Renal pelvis (tissue), 1 donor: ENCODE measurements at regions not wholly inside any gene's neighbourhood (a gene's known extent, or its start where the extent isn't known, plus 50 kb on each side); places are given as distances from the start of the nearest gene placed in this dataset.

Experiments
- DNase-seq: peaks from one replicate; pipeline ENCODE4 v3.0.0-alpha.2; 2013

DNA sequence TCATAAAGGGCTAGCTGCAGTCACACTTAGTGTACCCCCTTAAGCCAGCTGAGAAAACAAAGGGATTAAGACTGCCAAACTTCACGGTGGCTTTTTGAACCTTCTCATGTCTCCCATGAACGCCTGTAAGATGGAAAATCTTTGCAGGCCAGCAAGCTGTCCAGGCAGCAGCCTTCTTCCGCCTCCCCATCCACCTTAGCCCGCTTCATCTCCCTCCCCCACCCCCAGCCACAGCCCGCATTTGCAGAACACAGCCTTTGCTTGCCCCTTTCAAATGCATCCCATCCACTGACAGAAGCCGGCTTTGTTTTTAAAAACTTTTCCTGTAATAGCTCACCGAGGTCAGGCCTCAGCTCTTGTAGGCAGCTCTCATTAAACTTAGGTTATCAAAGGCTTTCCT, 113.8 kb upstream of the FAM9B start:
- peak; percentile 43 for DNase-seq

GRCh38 chrX:9148615-9149399, 114.9 kb upstream of the FAM9B start:
- DNase-seq: no peak

DNA sequence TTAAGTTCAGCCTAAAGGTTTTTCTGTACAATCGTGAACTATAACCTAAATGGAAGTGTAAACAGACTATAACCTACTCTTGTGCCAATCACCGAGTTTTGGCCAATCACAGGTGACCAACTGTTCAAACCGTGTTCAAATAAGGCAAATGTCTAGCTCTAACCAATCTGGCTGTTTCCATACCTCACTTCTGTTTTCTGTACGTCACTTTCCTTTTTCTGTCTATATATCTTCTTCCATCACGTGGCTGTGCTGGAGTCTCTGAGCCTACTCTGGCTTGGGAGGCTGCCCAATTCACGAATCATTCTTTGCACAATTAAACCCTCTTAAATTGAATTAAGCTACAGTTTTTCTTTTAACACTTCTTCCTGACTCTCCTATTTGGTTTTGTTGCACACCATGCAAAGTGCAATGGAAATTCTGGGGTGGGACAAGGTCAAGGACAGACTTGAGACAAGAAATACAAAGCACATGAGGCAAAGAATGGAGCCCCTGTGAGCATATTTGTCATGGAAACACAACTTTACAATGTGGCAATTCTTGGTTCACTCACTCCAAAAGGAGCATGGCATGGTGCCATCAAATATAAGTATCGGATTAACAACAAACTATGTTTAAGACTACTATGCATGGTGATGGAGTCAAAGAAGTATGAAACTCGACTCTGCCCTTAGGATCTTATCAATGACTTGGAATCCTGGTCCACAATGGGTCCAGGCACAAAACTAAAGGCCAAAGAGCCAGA, 115.7 kb upstream of the FAM9B start:
- DNase-seq: no peak

GRCh38 chrX:9151772-9152307, 117.9 kb upstream of the FAM9B start:
- no peak for DNase-seq

- no peak for DNase-seq
Measured at GRCh38 chrX:9153300-9153699, 119.4 kb upstream of the FAM9B start.

- DNase-seq: no peak
Measured at GRCh38 chrX:9158611-9159010, 124.7 kb upstream of the FAM9B start.

DNA sequence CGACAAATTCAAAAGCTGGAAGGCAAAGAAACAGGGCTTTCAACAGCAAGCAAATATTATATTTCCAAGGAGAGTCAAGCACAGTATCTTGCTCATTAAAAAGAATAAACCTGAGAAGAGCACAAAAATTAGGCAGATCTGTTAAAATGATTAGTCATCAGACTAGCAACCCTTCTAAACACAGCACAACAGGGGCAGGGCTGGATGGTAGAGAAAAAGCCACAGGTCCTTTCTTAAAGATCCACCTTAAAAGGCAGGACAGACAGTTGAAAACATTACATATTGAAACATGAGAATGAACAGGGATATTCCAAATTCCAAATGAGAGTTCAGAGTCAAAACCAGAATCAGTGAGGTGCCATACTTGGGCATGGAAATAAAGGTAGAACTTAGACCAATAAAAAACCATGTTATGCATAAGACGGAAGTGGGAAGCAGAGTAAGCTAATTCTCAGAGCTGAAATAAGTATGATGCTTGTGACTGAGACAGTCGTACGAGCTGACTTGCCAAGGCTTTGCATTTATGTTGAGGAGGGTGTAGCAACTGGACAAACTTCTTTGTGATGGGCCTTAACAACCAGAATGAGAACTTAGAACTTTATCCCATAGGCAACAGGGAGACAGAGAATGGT, 126.9 kb upstream of the FAM9B start:
- DNase-seq: no peak

- no peak for DNase-seq
Measured at GRCh38 chrX:9162698-9163097, 128.8 kb upstream of the FAM9B start.

GRCh38 chrX:9163214-9163709, 129.3 kb upstream of the FAM9B start:
- DNase-seq: no peak

DNA sequence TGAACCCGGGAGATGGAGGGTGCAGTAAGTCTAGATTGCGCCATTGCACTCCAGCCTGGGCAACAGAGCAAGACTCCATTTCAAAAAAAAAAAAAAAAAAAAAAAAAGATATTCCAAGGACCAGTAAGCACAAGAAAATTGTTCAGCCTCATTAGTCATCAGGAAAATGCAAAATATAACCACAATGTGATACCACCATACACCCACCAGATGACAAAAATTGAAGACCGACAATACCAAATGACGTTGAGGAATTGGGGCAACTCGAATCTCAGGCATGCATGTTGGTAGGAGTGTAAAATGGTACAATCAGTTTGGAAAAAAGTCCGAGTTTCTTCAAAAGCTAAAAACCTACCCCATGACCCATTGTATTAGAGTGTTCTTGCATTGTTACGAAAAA, 130.2 kb upstream of the FAM9B start:
- no peak for DNase-seq

- no peak for DNase-seq
Measured at GRCh38 chrX:9164533-9165426, 130.9 kb upstream of the FAM9B start.

GRCh38 chrX:9166584-9166944, 132.6 kb upstream of the FAM9B start:
- no peak for DNase-seq

- no peak for DNase-seq
Measured at GRCh38 chrX:9171841-9172463, 138.0 kb upstream of the FAM9B start.

GRCh38 chrX:9172464-9172850, 138.5 kb upstream of the FAM9B start:
- no peak for DNase-seq

GRCh38 chrX:9180623-9181022, 146.7 kb upstream of the FAM9B start:
- no peak for DNase-seq

- no peak for DNase-seq
Measured at GRCh38 chrX:9182041-9182440, 148.1 kb upstream of the FAM9B start.

DNA sequence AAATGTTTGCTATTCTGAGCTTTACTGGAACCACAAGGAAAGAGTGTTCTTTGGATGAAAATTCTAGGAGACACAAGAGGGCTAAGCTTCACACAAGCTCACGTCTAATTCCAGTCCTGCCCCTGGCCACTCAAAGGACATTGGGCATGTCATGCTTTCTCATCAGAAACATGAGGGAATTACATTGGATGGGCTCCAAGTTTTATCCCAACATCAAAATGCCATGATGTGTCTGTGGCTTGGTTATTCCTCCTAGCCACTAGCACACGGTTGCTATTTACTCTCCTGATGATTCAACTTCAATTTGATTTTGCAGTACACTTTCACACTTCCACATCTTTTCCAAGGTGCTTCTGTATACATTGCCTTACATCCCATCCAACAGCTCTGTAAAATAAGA, 149.6 kb upstream of the FAM9B start:
- DNase-seq: no peak

DNA sequence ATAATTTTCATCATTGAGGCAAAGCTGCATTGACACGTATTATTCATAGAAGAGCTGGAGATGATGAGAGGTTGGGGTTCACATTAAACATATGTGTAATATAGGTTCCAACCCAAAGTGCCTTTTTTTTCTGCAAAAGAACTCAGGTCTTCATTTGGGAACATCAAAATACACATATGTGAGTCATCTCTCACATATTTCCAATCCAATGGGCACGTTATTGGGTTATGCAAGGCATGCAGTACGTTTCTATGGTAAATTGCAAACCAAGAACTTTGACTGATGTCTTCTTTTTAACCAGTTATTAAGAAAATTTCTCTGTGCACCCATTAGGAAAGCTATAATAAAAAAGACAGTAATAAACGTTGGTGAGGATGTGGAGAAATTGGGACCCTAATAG, 150.3 kb upstream of the FAM9B start:
- no peak for DNase-seq

GRCh38 chrX:9188117-9188516, 154.2 kb upstream of the FAM9B start:
- DNase-seq: no peak

GRCh38 chrX:9189286-9189685, 155.4 kb upstream of the FAM9B start:
- DNase-seq: no peak

DNA sequence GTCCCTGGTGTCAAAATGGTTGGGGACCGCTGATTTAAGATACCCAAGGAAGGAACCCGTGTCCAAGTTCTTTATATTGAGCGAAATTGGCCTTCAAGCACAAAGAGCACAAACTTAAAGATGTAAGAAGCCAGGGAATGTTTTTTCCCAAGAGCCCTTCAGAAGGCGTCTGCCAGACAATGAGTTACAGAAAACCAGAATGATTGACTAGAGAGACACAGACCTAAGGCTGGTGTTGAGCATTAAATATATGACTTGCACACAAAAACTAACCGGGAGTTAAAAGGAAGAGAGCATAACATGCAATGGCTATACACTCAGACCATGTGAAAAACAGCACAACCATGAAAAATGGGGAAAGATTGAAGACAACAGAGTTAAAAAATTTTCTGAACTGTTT, 157.5 kb upstream of the FAM9B start:
- no peak for DNase-seq
